HEK293T (cell line): ENCODE measurements at regions not wholly inside any gene's neighbourhood (a gene's known extent, or its start where the extent isn't known, plus 50 kb on each side); places are given as distances from the start of the nearest gene placed in this dataset.

Experiments
- CTCF ChIA-PET: fragments of 350-600 bp; formaldehyde crosslinking; extraction: SDS; loops from one replicate; lab custom pipeline; 2021; ENCODE audit warnings: antibody characterized with exemption, inconsistent platforms; lab: Yijun Ruan, JAX
- POLR2A ChIA-PET: fragments of 350-600 bp; formaldehyde crosslinking; extraction: SDS; loops from one replicate; lab custom pipeline; 2020; ENCODE audit warnings: antibody characterized with exemption, inconsistent platforms; lab: Yijun Ruan, JAX
- DNase-seq: peaks from one replicate; pipeline ENCODE4 v3.0.0; 2012; ENCODE audit warnings: mixed read lengths; ENCODE audit errors: extremely low spot score
- ARNT ChIP-seq: fragments of 450-650 bp; IDR thresholded peaks from 2 replicates; pipeline ENCODE4 v1.6.1; 2017; ENCODE audit warnings: mild to moderate bottlenecking
- BHLHE40 ChIP-seq: fragments of 450-650 bp; IDR thresholded peaks from 2 replicates; pipeline ENCODE4 v1.6.1; 2016; ENCODE audit warnings: mild to moderate bottlenecking, moderate library complexity, borderline replicate concordance
- CTBP1 ChIP-seq: fragments of 450-650 bp; IDR thresholded peaks from 2 replicates; pipeline ENCODE4 v1.6.1; 2016; ENCODE audit warnings: borderline replicate concordance
- ELF4 ChIP-seq: fragments of 450-650 bp; IDR thresholded peaks from 2 replicates; pipeline ENCODE4 v1.6.1; 2017; ENCODE audit warnings: antibody characterized with exemption
- FOXA1 ChIP-seq: fragments of 450-650 bp; IDR thresholded peaks from 2 replicates; pipeline ENCODE4 v1.6.1; 2016; ENCODE audit warnings: mild to moderate bottlenecking
- FOXK2 ChIP-seq: fragments of 450-650 bp; IDR thresholded peaks from 2 replicates; pipeline ENCODE4 v1.6.1; 2016; ENCODE audit warnings: mild to moderate bottlenecking
- FOXM1 ChIP-seq: fragments of 450-650 bp; IDR thresholded peaks from 2 replicates; pipeline ENCODE4 v1.6.1; 2017; ENCODE audit warnings: mild to moderate bottlenecking, borderline replicate concordance
- HDGF ChIP-seq: fragments of 450-650 bp; IDR thresholded peaks from 2 replicates; pipeline ENCODE4 v1.6.1; 2017; ENCODE audit warnings: antibody characterized with exemption, borderline replicate concordance
- L3MBTL2 ChIP-seq: fragments of 450-650 bp; conservative IDR thresholded peaks from 2 replicates; pipeline ENCODE4 v1.6.1; 2016; ENCODE audit warnings: mild to moderate bottlenecking
- LEF1 ChIP-seq: fragments of 450-650 bp; IDR thresholded peaks from 2 replicates; pipeline ENCODE4 v1.6.1; 2017; ENCODE audit warnings: mild to moderate bottlenecking, borderline replicate concordance
- NFRKB ChIP-seq: fragments of 450-650 bp; IDR thresholded peaks from 2 replicates; pipeline ENCODE4 v1.6.1; 2016; ENCODE audit warnings: mild to moderate bottlenecking, moderate library complexity
- SP1 ChIP-seq: fragments of 450-650 bp; IDR thresholded peaks from 2 replicates; pipeline ENCODE4 v1.6.1; 2017
- SUZ12 ChIP-seq: fragments of 450-650 bp; IDR thresholded peaks from 2 replicates; pipeline ENCODE4 v1.6.1; 2016; ENCODE audit warnings: mild to moderate bottlenecking
- TARDBP ChIP-seq: fragments of 450-650 bp; IDR thresholded peaks from 2 replicates; pipeline ENCODE4 v1.6.1; 2016
- ZNF384 ChIP-seq: fragments of 450-650 bp; IDR thresholded peaks from 2 replicates; pipeline ENCODE4 v1.6.1; 2016
- TF ChIP-seq, protein P1 (sequence below): fragments of 450-650 bp; IDR thresholded peaks from 2 replicates; pipeline ENCODE4 v1.6.1; 2016

DNA sequence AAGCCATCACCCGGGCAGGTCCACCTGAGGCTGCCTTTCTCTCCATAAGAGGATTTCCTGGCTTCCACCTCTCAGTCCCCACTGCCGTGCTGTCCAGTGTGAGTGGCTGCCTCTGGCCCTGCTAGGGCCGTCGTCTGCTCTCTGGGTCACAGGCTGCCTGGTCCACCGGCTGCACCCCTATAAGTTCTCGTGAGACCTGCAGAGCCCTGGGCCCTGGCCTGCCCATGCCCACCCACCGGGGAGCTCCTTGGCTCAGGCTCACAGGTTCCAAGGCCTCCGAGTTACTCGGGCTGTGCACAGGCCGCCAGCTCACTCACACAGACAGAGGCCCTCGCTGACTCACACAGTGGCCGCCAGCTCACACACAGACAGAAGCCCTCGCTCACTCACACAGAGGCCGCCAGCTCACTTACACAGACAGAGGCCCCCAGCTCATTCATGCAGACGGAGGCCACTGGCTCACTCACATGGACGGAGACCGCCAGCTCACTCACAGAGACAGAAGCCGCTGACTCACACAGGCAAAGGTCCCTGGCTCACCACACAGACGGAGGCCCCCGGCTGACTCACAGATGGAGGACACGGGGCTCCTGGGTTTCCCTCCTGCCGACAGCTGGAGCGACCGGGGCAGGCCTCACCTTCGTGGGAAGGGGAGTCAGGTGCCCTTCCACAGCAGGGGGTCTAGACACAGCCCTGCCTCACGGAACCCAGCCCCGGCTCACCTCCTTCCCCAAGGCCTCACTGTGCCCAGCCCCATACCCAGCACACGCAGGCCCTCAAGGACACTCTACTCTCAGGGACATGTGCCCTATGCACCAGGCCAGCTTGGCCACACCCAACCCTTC, 334.1 kb upstream of the MYT1L start:
- TF ChIP-seq BHLHE40 (no peak), L3MBTL2 (no peak), FOXA1 (no peak), LEF1 (no peak)
- ChIA-PET CTCF (no interaction called here), POLR2A (no interaction called here)
- DNase-seq: no peak

GRCh38 chr2:2663401-2664036, 332.4 kb upstream of the MYT1L start:
- ChIA-PET CTCF (no interaction called here), POLR2A (no interaction called here)
- TF ChIP-seq TARDBP (no peak), NFRKB (no peak), L3MBTL2 (no peak), SUZ12 (no peak)

DNA sequence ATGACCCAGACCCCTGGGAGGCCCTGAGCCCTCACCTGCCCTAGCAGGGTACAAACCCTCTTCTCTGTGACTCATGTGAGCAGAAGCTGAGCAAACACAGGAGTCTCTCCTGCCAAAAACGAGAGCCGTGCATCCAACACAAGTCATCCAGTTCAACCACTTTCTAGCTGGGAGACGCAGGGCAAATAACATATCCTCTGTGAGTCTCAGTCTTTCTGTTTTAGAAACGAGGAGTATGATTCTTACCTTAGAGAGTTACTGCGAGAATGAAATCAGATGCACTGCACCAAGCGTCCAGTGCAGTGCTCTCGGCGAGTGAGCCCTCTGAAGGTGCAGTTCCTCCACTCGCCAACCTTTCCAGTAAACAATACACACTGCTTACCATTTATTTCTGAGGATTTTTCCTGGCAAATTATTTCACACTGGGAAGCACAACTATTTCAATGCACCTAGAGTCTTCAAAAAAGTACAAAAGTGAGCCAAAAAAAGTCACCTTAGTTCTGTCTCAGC, 331.8 kb upstream of the MYT1L start:
- CTCF ChIA-PET: no interaction called here
- no peak for TF ChIP-seq FOXK2
- TF ChIP-seq BHLHE40: no peak
- no peak for TF ChIP-seq LEF1
- no peak for TF ChIP-seq ELF4
- no peak for TF ChIP-seq ARNT
- no peak for TF ChIP-seq FOXM1
- TF ChIP-seq FOXA1: no peak
- TF ChIP-seq ZNF384: no peak
- TF ChIP-seq HDGF: no peak
- TF ChIP-seq, protein P1, sequence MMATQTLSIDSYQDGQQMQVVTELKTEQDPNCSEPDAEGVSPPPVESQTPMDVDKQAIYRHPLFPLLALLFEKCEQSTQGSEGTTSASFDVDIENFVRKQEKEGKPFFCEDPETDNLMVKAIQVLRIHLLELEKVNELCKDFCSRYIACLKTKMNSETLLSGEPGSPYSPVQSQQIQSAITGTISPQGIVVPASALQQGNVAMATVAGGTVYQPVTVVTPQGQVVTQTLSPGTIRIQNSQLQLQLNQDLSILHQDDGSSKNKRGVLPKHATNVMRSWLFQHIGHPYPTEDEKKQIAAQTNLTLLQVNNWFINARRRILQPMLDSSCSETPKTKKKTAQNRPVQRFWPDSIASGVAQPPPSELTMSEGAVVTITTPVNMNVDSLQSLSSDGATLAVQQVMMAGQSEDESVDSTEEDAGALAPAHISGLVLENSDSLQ: no peak
- no peak for TF ChIP-seq CTBP1
- POLR2A ChIA-PET: no interaction called here
- DNase-seq: no peak

More at GRCh38 chr2:2663401-2664036, 332.4 kb upstream of the MYT1L start:
- DNase-seq: no peak

GRCh38 chr2:2662037-2662846, 331.2 kb upstream of the MYT1L start:
- POLR2A ChIA-PET: no interaction called here
- no peak for DNase-seq
- TF ChIP-seq SUZ12 (no peak), FOXA1 (no peak), SP1 (no peak), TARDBP (no peak), HDGF (no peak), FOXM1 (no peak), ZNF384 (no peak), LEF1 (no peak), CTBP1 (no peak), ARNT (no peak), NFRKB (no peak), L3MBTL2 (no peak), ELF4 (no peak), FOXK2 (no peak), BHLHE40 (no peak)
- TF ChIP-seq, protein P1: no peak
- CTCF ChIA-PET: no interaction called here

DNA sequence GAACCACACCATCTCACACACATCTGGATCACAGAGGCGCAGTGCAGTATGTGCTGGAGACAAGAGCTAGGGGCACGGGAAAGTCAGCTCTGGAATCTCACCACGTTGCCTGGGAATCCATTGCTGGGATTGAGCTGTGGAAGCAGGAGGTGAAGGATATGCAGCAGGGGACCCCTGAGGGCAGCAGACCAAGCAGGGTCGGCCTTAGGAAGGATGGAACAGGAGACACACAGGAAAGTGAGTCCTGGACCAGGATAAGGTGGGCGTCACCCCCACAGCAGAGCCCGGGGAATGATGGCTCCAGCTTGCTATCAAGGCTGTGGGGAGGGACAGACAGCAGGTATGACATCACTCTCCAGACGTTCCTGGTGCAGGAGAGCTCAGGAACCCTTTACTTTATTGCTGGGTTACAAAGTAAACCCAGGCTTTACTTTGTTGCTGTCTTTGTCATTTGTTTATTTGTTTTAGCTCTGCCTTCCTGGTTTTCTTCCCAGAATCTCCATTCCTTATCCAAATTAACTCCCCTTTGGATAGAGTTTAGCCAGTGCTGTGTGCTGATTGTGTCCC, 329.8 kb upstream of the MYT1L start:
- TF ChIP-seq ELF4 (no peak), TARDBP (no peak), SUZ12 (no peak), ARNT (no peak), SP1 (no peak), FOXM1 (no peak), FOXK2 (no peak), CTBP1 (no peak), L3MBTL2 (no peak), NFRKB (no peak), HDGF (no peak), BHLHE40 (no peak), LEF1 (no peak), ZNF384 (no peak), FOXA1 (no peak)
- TF ChIP-seq, protein P1: no peak
- ChIA-PET POLR2A (no interaction called here), CTCF (no interaction called here)
- DNase-seq: no peak
